ENCODE measurements at regions not wholly inside any gene's neighbourhood (a gene's known extent, or its start where the extent isn't known, plus 50 kb on each side); places are given as distances from the start of the nearest gene placed in this dataset.

DNA sequence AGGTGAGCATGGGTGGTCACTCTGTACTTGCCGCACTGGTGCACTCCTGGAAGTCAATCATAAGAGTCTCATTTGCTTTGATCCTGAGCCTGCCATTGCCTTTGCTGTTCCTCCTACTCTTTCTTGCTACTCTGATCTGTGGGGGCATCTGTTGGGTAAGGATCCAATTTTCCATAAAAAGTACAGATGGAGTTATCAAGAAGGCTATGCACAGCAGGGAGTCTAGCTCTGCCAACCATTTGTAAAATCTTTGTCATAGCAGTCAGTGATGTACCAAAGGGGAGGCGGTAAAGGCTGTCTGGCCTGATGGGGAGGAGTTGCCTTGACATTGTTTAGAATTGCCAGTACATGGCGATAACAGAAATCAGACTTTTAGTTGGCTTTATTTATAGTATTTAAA, 109.0 kb upstream of the PLPPR1 start:
- Histone ChIP-seq H3K4me3 (ENCODE audit: low read depth, low read length) (no peak overlapping the region), H3K36me3 (ENCODE audit: control insufficient read depth, insufficient read depth, low read length) (no peaks in the 10 kb centered on the region), H3K4me1 (ENCODE audit: control insufficient read depth, insufficient read depth, low read length, poor library complexity, severe bottlenecking) (no peaks in the 10 kb centered on the region), H3K9me3 (ENCODE audit: control insufficient read depth in 2 of 2, low read length in 2 of 2) (no peaks in the 10 kb centered on the region), H3K27me3 (ENCODE audit: control insufficient read depth, insufficient read depth, low read length) (no peaks in the 10 kb centered on the region), H3K27ac (ENCODE audit: insufficient read depth, low read length, poor library complexity, severe bottlenecking) (no peak overlapping the region)
- H3K27me3 Mint-ChIP-seq, result no peaks in the 10 kb centered on the region
- H3K4me3 Mint-ChIP-seq, result no peak overlapping the region
- DNase-seq (no peak), ATAC-seq (ENCODE audit: low read depth in 2 of 2) (no peak)
- peaks cover 0 to 5% (median 0%) of the 10 kb centered on the region in 7 donors for H3K9me3 Mint-ChIP-seq
- no peak overlapping the region for H3K27ac Mint-ChIP-seq
- H3K4me1 Mint-ChIP-seq, result no peaks in the 10 kb centered on the region
- no peaks in the 10 kb centered on the region for H3K36me3 Mint-ChIP-seq

GRCh38 chr9:100926366-100926765, 102.2 kb upstream of the PLPPR1 start:
- H3K9me3 Mint-ChIP-seq, result peaks cover 0 to 5% (median 3%) of the 10 kb centered on the region in 7 donors
- Histone ChIP-seq H3K27me3 (ENCODE audit: control insufficient read depth, insufficient read depth, low read length) (no peaks in the 10 kb centered on the region), H3K36me3 (ENCODE audit: control insufficient read depth, insufficient read depth, low read length) (no peaks in the 10 kb centered on the region), H3K4me3 (ENCODE audit: low read depth, low read length) (no peak overlapping the region), H3K4me1 (ENCODE audit: control insufficient read depth, insufficient read depth, low read length, poor library complexity, severe bottlenecking) (no peaks in the 10 kb centered on the region), H3K27ac (ENCODE audit: insufficient read depth, low read length, poor library complexity, severe bottlenecking) (no peak overlapping the region), H3K9me3 (ENCODE audit: control insufficient read depth in 2 of 2, low read length in 2 of 2) (no peaks in the 10 kb centered on the region)
- H3K4me1 Mint-ChIP-seq, result no peaks in the 10 kb centered on the region
- no peaks in the 10 kb centered on the region for H3K36me3 Mint-ChIP-seq
- no peak for DNase-seq
- H3K27ac Mint-ChIP-seq, result no peak overlapping the region
- no peak overlapping the region for H3K4me3 Mint-ChIP-seq
- H3K27me3 Mint-ChIP-seq, result no peaks in the 10 kb centered on the region
- ATAC-seq (ENCODE audit: low read depth in 2 of 2), result no peak

DNA sequence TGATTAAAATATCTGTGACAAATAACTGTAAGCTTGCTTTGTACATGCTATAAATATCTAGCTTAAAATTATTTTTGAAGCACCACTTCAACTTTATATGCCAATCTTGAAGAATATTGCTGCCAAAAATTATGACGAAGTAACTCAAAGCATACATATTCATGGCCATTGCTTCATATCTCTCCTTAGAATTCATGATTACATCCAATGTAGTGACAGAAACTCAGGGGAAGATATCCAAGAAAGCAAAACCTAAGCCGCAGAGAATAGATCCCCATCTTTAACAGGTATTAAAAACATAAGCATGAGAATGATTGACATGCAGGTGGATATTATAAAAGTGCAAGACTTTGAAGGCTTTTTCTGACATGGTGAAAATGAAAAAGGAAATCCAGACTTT, 100.8 kb upstream of the PLPPR1 start:
- no peaks in the 10 kb centered on the region for H3K4me1 Mint-ChIP-seq
- ATAC-seq (ENCODE audit: low read depth in 2 of 2), result no peak
- peaks cover 0 to 6% (median 2%) of the 10 kb centered on the region in 7 donors for H3K9me3 Mint-ChIP-seq

DNA sequence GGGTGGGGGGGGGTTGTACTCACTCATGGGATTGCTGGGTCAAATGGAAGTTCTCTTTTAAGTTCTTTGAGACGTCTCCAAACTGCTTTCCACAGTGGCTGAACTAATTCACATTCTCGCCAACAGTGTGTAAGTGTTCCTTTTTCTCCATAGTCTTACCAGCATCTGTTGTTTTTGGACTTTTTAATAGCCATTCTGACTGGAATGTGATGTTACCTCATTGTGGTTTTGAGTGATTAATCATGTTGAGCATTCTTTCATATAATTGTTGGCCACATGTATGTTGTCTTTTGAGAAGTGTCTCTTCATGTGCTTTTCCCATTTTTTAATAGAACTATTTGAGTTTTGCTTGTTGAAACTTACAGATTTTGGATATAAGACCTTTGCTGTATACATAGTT, 94.9 kb upstream of the PLPPR1 start:
- H3K36me3 ChIP-seq (ENCODE audit: control insufficient read depth, insufficient read depth, low read length), result no peaks in the 10 kb centered on the region
- no peak for ATAC-seq (ENCODE audit: low read depth in 2 of 2)
- no peaks in the 10 kb centered on the region for H3K27me3 ChIP-seq (ENCODE audit: control insufficient read depth, insufficient read depth, low read length)
- H3K9me3 Mint-ChIP-seq, result peaks cover 3 to 15% (median 4%) of the 10 kb centered on the region in 7 donors
- no peaks in the 10 kb centered on the region for H3K27me3 Mint-ChIP-seq
- no peak overlapping the region for H3K27ac Mint-ChIP-seq
- no peaks in the 10 kb centered on the region for H3K4me1 Mint-ChIP-seq
- H3K4me3 ChIP-seq (ENCODE audit: low read depth, low read length), result no peak overlapping the region
- no peaks in the 10 kb centered on the region for H3K36me3 Mint-ChIP-seq
- no peak overlapping the region for H3K4me3 Mint-ChIP-seq
- H3K9me3 ChIP-seq (ENCODE audit: control insufficient read depth in 2 of 2, low read length in 2 of 2), result no peaks in the 10 kb centered on the region
- no peak overlapping the region for H3K27ac ChIP-seq (ENCODE audit: insufficient read depth, low read length, poor library complexity, severe bottlenecking)
- H3K4me1 ChIP-seq (ENCODE audit: control insufficient read depth, insufficient read depth, low read length, poor library complexity, severe bottlenecking), result no peaks in the 10 kb centered on the region
- no peak for DNase-seq

More for the DNA sequence above, 100.8 kb upstream of the PLPPR1 start:
- Histone ChIP-seq H3K27me3 (ENCODE audit: control insufficient read depth, insufficient read depth, low read length) (no peaks in the 10 kb centered on the region), H3K4me1 (ENCODE audit: control insufficient read depth, insufficient read depth, low read length, poor library complexity, severe bottlenecking) (no peaks in the 10 kb centered on the region), H3K9me3 (ENCODE audit: control insufficient read depth in 2 of 2, low read length in 2 of 2) (no peaks in the 10 kb centered on the region), H3K4me3 (ENCODE audit: low read depth, low read length) (no peak overlapping the region), H3K36me3 (ENCODE audit: control insufficient read depth, insufficient read depth, low read length) (no peaks in the 10 kb centered on the region), H3K27ac (ENCODE audit: insufficient read depth, low read length, poor library complexity, severe bottlenecking) (no peak overlapping the region)
- Mint-ChIP-seq H3K27me3 (no peaks in the 10 kb centered on the region), H3K36me3 (no peaks in the 10 kb centered on the region), H3K27ac (no peak overlapping the region), H3K4me3 (no peak overlapping the region)
- DNase-seq, result no peak

GRCh38 chr9:100937382-100937781, 91.1 kb upstream of the PLPPR1 start:
- no peaks in the 10 kb centered on the region for H3K27me3 ChIP-seq (ENCODE audit: control insufficient read depth, insufficient read depth, low read length)
- ATAC-seq (ENCODE audit: low read depth in 2 of 2) (no peak), DNase-seq (no peak)
- H3K27ac ChIP-seq (ENCODE audit: insufficient read depth, low read length, poor library complexity, severe bottlenecking), result no peak overlapping the region
- no peaks in the 10 kb centered on the region for H3K36me3 ChIP-seq (ENCODE audit: control insufficient read depth, insufficient read depth, low read length)
- H3K4me3 ChIP-seq (ENCODE audit: low read depth, low read length), result no peak overlapping the region
- no peaks in the 10 kb centered on the region for H3K9me3 ChIP-seq (ENCODE audit: control insufficient read depth in 2 of 2, low read length in 2 of 2)
- Mint-ChIP-seq H3K36me3 (no peaks in the 10 kb centered on the region), H3K4me3 (no peak overlapping the region), H3K27ac (no peak overlapping the region), H3K27me3 (no peaks in the 10 kb centered on the region), H3K4me1 (no peaks in the 10 kb centered on the region), H3K9me3 (peaks cover 0 to 15% (median 7%) of the 10 kb centered on the region in 7 donors)
- H3K4me1 ChIP-seq (ENCODE audit: control insufficient read depth, insufficient read depth, low read length, poor library complexity, severe bottlenecking), result no peaks in the 10 kb centered on the region

DNA sequence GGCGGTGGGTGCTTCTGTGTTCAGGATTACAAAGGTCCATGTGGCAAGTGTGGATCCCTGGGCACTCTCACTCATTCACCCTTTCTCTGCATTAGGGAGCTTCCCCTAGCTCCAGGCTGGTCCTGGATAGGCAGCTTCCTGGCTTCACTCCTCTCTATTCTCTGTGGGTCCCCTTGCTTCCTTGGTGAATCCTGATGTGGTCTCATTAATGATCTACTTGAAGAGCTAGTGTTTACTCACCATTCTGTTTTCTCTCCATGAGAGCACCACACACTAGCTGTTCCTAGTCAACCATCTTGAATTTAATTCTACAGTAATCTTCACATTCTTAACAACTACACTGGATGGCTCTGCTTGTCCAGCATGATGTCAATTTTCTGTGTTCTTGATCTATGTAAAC, 90.0 kb upstream of the PLPPR1 start:
- Mint-ChIP-seq H3K36me3 (no peaks in the 10 kb centered on the region), H3K27ac (no peak overlapping the region), H3K27me3 (no peaks in the 10 kb centered on the region), H3K4me1 (no peaks in the 10 kb centered on the region), H3K9me3 (peaks cover 0 to 14% (median 7%) of the 10 kb centered on the region in 7 donors), H3K4me3 (no peak overlapping the region)
- Histone ChIP-seq H3K4me3 (ENCODE audit: low read depth, low read length) (no peak overlapping the region), H3K4me1 (ENCODE audit: control insufficient read depth, insufficient read depth, low read length, poor library complexity, severe bottlenecking) (no peaks in the 10 kb centered on the region), H3K27ac (ENCODE audit: insufficient read depth, low read length, poor library complexity, severe bottlenecking) (no peak overlapping the region), H3K9me3 (ENCODE audit: control insufficient read depth in 2 of 2, low read length in 2 of 2) (no peaks in the 10 kb centered on the region), H3K36me3 (ENCODE audit: control insufficient read depth, insufficient read depth, low read length) (no peaks in the 10 kb centered on the region), H3K27me3 (ENCODE audit: control insufficient read depth, insufficient read depth, low read length) (no peaks in the 10 kb centered on the region)
- ATAC-seq (ENCODE audit: low read depth in 2 of 2) (no peak), DNase-seq (no peak)

DNA sequence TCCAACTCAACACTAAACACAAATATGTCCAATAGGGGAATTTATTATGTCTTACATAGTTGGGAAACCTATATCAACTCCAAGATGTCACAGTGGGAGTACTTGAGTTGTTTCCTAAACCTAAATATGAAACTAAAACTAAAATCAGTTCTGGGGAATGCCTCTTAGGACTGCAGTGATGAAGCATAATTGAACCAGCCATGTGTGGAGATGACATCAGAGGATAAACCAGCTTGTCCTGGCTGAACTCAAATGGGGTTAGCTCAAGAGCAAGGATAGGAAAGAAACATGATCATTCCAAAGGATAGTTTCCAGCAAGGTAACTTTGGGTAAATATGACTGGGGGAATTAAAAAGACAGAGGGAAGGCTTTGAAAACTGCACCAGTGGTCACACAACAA, 88.9 kb upstream of the PLPPR1 start:
- ATAC-seq (ENCODE audit: low read depth in 2 of 2), result no peak
- no peaks in the 10 kb centered on the region for H3K9me3 ChIP-seq (ENCODE audit: control insufficient read depth in 2 of 2, low read length in 2 of 2)
- no peaks in the 10 kb centered on the region for H3K36me3 ChIP-seq (ENCODE audit: control insufficient read depth, insufficient read depth, low read length)
- Mint-ChIP-seq H3K9me3 (peaks cover 0 to 14% (median 9%) of the 10 kb centered on the region in 7 donors), H3K36me3 (no peaks in the 10 kb centered on the region), H3K4me1 (no peaks in the 10 kb centered on the region), H3K27ac (no peak overlapping the region), H3K4me3 (no peak overlapping the region), H3K27me3 (no peaks in the 10 kb centered on the region)
- no peak overlapping the region for H3K4me3 ChIP-seq (ENCODE audit: low read depth, low read length)
- H3K27ac ChIP-seq (ENCODE audit: insufficient read depth, low read length, poor library complexity, severe bottlenecking), result no peak overlapping the region
- no peaks in the 10 kb centered on the region for H3K27me3 ChIP-seq (ENCODE audit: control insufficient read depth, insufficient read depth, low read length)
- H3K4me1 ChIP-seq (ENCODE audit: control insufficient read depth, insufficient read depth, low read length, poor library complexity, severe bottlenecking), result no peaks in the 10 kb centered on the region
- no peak for DNase-seq

GRCh38 chr9:100959226-100959625, 69.3 kb upstream of the PLPPR1 start:
- Histone ChIP-seq H3K4me3 (ENCODE audit: low read depth, low read length) (no peak overlapping the region), H3K36me3 (ENCODE audit: control insufficient read depth, insufficient read depth, low read length) (no peaks in the 10 kb centered on the region), H3K9me3 (ENCODE audit: control insufficient read depth in 2 of 2, low read length in 2 of 2) (no peaks in the 10 kb centered on the region), H3K27me3 (ENCODE audit: control insufficient read depth, insufficient read depth, low read length) (no peaks in the 10 kb centered on the region), H3K27ac (ENCODE audit: insufficient read depth, low read length, poor library complexity, severe bottlenecking) (no peak overlapping the region), H3K4me1 (ENCODE audit: control insufficient read depth, insufficient read depth, low read length, poor library complexity, severe bottlenecking) (no peaks in the 10 kb centered on the region)
- DNase-seq, result no peak
- Mint-ChIP-seq H3K36me3 (no peaks in the 10 kb centered on the region), H3K4me3 (no peak overlapping the region), H3K27ac (no peak overlapping the region), H3K27me3 (no peaks in the 10 kb centered on the region), H3K4me1 (no peaks in the 10 kb centered on the region), H3K9me3 (peaks cover 0 to 4% (median 0%) of the 10 kb centered on the region in 7 donors)
- no peak for ATAC-seq (ENCODE audit: low read depth in 2 of 2)
